Fibroblast of mammary gland (primary cell): ENCODE measurements at regions not wholly inside any gene's neighbourhood (a gene's known extent, or its start where the extent isn't known, plus 50 kb on each side); places are given as distances from the start of the nearest gene placed in this dataset.

ENCODE experiments used
- DNase-seq: peaks from one replicate; pipeline ENCODE4 v3.0.0-alpha.2; 2010; ENCODE audit warnings: low read depth
- H3K4me3 ChIP-seq: 2 replicates; pipeline ENCODE4 v1.5.1; 2011; ENCODE audit warnings: low read depth, mild to moderate bottlenecking, low read length, moderate library complexity; ENCODE audit not compliant: control insufficient read depth
- TF ChIP-seq, protein P1 (sequence below): conservative IDR thresholded peaks from 2 replicates; pipeline ENCODE4 v1.5.1; 2011; ENCODE audit warnings: low read depth, low read length, inconsistent platforms; ENCODE audit not compliant: control insufficient read depth, insufficient read depth

DNA sequence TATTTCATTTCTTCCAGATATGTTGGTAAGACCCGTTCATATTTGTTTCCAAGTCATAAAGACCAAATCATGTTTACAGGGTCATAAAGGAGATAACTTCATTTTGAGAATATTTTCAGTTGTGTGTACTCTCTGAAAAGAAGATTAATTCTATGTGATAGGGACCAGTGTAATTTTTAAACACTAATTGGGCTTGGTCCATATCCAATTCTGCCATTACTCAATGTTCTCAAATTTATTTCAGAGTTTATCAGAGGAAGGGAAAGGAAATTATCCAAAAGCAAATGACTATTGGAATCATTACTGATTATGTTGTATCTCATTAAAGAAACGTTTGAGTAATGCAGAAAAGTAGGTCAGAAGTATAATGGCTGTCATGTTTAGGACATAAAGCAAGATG lies 126.8 kb upstream of the DCN start:
- DNase-seq = no peak
- TF ChIP-seq, protein P1, sequence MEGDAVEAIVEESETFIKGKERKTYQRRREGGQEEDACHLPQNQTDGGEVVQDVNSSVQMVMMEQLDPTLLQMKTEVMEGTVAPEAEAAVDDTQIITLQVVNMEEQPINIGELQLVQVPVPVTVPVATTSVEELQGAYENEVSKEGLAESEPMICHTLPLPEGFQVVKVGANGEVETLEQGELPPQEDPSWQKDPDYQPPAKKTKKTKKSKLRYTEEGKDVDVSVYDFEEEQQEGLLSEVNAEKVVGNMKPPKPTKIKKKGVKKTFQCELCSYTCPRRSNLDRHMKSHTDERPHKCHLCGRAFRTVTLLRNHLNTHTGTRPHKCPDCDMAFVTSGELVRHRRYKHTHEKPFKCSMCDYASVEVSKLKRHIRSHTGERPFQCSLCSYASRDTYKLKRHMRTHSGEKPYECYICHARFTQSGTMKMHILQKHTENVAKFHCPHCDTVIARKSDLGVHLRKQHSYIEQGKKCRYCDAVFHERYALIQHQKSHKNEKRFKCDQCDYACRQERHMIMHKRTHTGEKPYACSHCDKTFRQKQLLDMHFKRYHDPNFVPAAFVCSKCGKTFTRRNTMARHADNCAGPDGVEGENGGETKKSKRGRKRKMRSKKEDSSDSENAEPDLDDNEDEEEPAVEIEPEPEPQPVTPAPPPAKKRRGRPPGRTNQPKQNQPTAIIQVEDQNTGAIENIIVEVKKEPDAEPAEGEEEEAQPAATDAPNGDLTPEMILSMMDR = no peak
- H3K4me3 ChIP-seq = no peak overlapping the region

- no peak overlapping the region for H3K4me3 ChIP-seq
- TF ChIP-seq, protein P1 = no peak
- DNase-seq = no peak
Measured at GRCh38 chr12:91307957-91308670, 125.5 kb upstream of the DCN start.

DNA sequence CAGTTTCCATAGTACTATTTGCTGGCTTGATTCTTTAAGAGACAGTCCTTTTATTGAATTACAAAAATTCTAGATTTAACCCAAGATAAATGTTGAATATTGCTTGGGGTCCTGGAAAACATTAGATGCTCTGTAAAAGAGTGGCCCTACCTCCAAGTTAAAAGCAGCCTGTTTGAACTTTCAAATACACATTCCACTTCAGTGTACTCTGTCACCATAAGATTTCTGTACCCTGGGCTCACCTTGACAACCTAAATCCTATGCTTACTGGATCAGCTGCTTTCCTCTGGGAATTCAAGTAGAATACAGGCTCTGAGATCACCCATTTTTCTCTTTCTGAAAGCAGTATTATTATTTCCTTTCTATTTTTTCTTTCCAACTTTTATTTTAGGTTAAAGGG lies 107.7 kb upstream of the DCN start:
- DNase-seq = no peak

DNA sequence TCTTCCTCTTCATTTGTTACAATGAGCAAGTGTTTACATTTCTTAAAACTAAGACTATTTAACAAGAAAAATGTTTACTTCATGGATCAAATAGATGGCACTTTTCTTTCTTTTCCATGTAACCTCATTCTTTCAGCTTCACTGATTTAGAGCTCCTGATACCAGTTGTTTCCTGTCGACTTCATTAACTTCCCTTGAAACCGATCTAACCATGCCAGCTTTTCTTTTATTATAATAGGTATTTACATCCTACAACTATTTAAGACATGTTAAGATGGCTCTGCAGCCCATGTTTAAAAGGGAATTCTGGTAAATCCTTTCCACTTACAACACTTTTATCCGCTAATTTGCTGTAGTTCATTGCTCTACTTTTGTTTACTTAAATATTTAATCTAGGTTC lies 107.3 kb upstream of the DCN start:
- no peak overlapping the region for H3K4me3 ChIP-seq
- TF ChIP-seq, protein P1 = no peak
- no peak for DNase-seq

More for the DNA sequence above, 107.7 kb upstream of the DCN start:
- TF ChIP-seq, protein P1 = no peak
- no peak overlapping the region for H3K4me3 ChIP-seq

DNA sequence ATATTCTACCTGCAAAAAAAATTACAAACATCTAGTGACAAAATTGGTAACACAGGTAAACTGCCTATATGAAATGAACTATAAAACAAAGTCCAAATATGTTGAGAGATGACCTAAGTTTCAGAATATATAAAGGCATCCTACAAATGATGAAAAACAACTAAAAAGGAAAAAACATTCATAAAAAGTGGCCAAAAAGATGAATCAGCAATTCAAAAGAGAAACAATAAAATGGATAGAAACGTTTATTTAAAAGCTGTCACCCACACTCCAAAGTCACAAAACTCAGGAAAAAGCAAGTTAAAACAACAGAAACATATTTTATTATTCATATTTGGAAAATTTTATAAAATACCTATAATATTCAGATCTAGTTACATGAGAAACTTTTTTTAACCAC lies 106.5 kb upstream of the DCN start:
- H3K4me3 ChIP-seq = no peak overlapping the region
- DNase-seq = no peak
- TF ChIP-seq, protein P1 = no peak

DNA sequence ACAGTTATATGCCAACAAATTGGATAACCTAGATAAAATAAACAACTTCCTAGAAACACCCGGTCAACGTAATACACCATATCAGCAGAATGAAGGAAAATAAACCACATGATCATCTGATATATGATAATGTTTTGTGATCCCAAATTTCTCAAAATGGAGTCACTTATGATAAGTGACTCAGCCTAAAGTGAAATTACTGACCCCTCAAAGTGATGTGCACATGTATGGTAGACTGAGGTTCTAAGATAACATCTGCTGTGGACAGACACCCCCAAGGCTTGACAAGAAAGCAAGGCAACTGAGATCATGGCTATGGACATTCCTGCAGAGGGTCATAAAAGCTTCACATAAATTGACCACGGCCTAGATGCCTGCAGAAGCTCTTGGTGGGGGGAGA lies 105.1 kb upstream of the DCN start:
- TF ChIP-seq, protein P1 = no peak
- no peak for DNase-seq

More for the DNA sequence above, 105.1 kb upstream of the DCN start:
- H3K4me3 ChIP-seq = no peak overlapping the region
